Fibroblast of pulmonary artery (primary cell): ENCODE measurements at regions not wholly inside any gene's neighbourhood (a gene's known extent, or its start where the extent isn't known, plus 50 kb on each side); places are given as distances from the start of the nearest gene placed in this dataset.

Source experiments
- DNase-seq: peaks from one replicate; pipeline ENCODE4 v3.0.0-alpha.2; 2010; ENCODE audit warnings: low read depth
- H3K4me3 ChIP-seq: replicated peaks from 2 replicates; pipeline ENCODE4 v1.5.1; 2011; ENCODE audit warnings: low read depth, mild to moderate bottlenecking, control low read depth, low read length, moderate library complexity
- TF ChIP-seq, protein P1 (sequence below): IDR thresholded peaks from 2 replicates; pipeline ENCODE4 v1.5.1; 2011; ENCODE audit warnings: mild to moderate bottlenecking, control low read depth, low read length, inconsistent platforms; ENCODE audit errors: missing control alignments

- no peak overlapping the region for H3K4me3 ChIP-seq
- TF ChIP-seq, protein P1, sequence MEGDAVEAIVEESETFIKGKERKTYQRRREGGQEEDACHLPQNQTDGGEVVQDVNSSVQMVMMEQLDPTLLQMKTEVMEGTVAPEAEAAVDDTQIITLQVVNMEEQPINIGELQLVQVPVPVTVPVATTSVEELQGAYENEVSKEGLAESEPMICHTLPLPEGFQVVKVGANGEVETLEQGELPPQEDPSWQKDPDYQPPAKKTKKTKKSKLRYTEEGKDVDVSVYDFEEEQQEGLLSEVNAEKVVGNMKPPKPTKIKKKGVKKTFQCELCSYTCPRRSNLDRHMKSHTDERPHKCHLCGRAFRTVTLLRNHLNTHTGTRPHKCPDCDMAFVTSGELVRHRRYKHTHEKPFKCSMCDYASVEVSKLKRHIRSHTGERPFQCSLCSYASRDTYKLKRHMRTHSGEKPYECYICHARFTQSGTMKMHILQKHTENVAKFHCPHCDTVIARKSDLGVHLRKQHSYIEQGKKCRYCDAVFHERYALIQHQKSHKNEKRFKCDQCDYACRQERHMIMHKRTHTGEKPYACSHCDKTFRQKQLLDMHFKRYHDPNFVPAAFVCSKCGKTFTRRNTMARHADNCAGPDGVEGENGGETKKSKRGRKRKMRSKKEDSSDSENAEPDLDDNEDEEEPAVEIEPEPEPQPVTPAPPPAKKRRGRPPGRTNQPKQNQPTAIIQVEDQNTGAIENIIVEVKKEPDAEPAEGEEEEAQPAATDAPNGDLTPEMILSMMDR: no peak
- peak; percentile 7 for DNase-seq
Observed at GRCh38 chr13:30034458-30034795, 184.0 kb upstream of the UBL3 start.

GRCh38 chr13:30033681-30034457, 183.5 kb upstream of the UBL3 start:
- H3K4me3 ChIP-seq: no peak overlapping the region
- peak; percentile 59 for DNase-seq

DNA sequence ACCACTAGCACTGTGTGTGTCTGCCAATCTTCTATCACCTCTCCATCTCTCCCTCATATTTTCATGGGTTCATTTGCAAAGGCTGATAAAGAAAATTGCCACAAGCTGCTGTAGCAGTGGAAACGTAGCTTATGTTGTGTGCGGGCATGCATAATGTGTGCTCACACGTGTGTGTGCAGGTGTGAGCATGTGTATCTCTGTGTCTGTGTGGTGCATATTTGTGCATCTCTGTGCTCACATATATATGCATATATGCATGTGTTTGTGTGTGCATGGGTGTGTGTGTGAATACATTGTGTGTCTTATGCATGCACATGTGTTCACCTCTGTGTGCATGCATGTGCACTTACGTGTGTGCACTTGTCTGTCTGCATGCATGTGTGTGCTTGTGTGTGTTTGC, 181.8 kb upstream of the UBL3 start:
- H3K4me3 ChIP-seq: no peak overlapping the region
- TF ChIP-seq, protein P1: no peak
- no peak for DNase-seq

More at GRCh38 chr13:30033681-30034457, 183.5 kb upstream of the UBL3 start:
- TF ChIP-seq, protein P1: no peak

DNA sequence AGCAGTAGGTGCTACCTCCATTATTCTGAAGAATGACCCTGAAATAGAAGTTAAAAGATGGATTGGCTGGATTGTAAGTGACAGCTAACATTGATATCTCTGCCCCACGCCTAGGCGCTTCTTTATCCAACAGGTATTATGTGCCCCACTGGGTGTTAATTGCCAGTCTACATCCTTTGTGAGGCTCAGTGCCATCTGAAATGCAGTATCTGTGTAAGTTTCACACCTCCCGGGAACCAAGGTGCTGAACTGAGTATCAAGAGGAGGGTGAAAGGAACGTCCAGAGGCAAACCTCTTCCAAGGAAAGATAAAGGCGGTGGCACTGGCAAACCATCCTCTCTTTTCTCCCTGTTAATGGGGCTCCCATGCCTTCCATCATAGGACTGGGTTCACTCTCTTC, 181.1 kb upstream of the UBL3 start:
- H3K4me3 ChIP-seq: no peak overlapping the region
- TF ChIP-seq, protein P1: no peak
- DNase-seq: no peak

GRCh38 chr13:30030141-30030750, 179.8 kb upstream of the UBL3 start:
- no peak for DNase-seq
- TF ChIP-seq, protein P1: no peak
- no peak overlapping the region for H3K4me3 ChIP-seq

DNA sequence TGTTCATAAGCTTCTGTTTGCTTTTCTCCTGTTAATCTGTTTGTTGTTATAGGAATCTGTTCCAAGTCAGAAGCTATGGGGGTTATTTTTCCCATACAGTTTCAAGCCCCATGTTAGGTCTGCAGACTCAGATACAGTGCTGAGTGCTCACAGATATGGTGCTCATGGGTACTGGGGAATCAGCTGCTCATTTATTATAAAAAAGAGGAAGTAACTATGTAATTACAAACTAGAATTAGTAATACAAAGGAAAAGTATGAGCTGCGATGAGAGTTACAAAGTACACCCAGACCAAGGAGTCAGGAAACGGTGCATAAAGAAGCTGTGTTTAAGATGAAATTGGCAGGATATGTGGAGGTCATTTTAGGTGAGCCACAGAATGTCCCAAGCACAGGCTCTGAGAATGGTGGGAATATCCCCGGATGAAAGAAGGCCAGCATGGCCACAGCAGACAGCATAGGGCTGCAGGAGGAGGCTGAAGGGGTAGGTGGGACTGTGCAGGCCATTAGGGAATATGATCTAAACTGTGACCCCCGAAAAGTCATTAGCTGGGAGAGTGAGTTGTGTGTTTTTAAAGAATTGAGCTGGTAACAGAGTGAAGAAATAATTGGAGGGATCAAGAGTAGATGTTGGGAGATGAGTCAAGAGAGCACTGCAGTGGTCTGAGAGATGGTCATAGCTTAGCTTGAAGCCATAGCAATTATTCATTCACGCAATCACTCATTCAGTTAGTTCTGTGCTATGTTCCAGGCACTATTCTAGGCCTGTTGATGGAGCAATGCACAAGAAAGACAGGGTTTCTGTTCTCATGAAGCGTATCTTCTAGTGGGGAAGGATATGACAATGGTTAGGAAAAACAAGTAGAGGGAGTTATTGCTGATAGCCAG, 177.4 kb upstream of the UBL3 start:
- DNase-seq: no peak
- H3K4me3 ChIP-seq: no peak overlapping the region
- TF ChIP-seq, protein P1: no peak
